HUDEP-2 (cell line): ENCODE measurements at regions not wholly inside any gene's neighbourhood (a gene's known extent, or its start where the extent isn't known, plus 50 kb on each side); places are given as distances from the start of the nearest gene placed in this dataset.
"Not testable (repeated sequence)": the region's sequence is repeated elsewhere in the genome, so short reads cannot be mapped to it uniquely, and the experiment has no call there.

ENCODE experiments used
- DNase-seq, 76 experiments: peaks; one replicate each; lab custom pipeline; 2025; ENCODE audit not compliant: unreplicated experiment in 76 of 76; lab: John Stamatoyannopoulos, UW

DNA sequence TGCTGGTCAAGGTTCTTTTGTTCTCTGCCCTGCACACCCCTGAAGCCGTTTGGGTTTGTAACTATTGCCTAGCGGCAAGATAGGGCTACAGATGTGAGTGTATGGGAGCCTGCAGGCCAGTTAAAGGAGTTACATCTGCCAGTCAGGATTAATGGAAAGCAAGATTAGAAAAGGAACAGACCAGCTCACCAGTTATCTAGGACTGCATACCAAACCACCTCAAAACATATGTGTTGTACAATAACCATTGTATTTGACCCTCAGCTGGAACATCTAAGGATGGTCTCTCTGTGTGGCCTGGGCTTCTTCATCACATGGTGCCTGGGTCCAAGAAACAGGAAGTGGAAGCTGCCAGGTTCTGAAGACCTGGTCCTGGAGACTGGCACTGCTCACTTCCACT lies 52.5 kb upstream of the FBXO28 start:
- DNase-seq: peak in 37 of 76 experiments; percentile 7 to 78 (median 38)

DNA sequence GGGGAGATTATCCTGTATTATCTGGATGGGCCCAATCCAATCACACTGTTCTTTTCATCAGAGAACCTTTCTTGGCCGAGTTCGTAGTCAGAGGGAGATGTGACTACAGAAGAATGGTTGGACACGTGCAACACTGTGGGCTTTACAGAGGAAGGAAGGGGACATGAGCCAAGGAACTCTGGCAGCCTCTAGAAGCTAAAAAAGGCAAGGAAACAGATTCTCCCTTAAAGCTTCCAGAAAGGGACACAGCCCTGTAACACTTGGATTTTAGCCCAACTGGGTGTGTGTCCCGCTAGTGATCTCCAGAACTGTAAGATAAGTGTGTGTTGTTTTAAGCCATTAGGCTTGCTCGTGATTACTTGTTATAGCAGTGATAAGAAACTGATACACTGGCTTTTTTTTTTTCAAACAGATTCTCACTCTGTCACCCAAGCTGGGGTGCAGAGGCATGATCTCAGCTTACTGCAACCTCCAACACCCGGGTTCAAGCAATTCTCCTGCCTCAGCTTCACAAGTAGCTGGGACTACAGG lies 53.9 kb upstream of the FBXO28 start:
- peak in 18 of 76 experiments; percentile 9 to 68 (median 32) for DNase-seq

DNA sequence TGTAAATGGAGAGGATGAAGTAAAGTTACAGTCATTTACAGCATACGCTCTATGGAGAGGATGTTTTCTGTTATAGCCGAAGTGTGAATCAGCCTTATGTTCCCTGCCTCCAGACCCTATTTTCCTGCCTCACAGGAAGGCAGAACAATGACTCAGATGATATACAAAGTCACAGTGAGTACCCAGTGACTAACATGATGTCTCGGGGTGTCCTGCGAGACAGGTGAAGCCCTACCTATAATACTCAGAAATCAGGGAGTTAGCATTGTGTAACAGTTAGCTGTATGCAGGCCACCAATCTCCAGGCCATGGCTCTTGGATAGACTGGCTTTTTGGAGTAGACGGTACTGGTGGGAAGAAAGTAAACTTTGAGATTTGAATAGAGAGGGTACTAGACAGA lies 55.6 kb upstream of the FBXO28 start:
- no peak for DNase-seq

- DNase-seq: no peak
Observed at GRCh38 chr1:224057461-224058199, 56.3 kb upstream of the FBXO28 start.

- no peak for DNase-seq
Observed at GRCh38 chr1:224054611-224055010, 59.3 kb upstream of the FBXO28 start.

GRCh38 chr1:224054012-224054411 lies 59.9 kb upstream of the FBXO28 start:
- no peak for DNase-seq

- DNase-seq: no peak
Observed at GRCh38 chr1:224053456-224053855, 60.5 kb upstream of the FBXO28 start.

- no peak for DNase-seq
Observed at GRCh38 chr1:224052772-224053171, 61.1 kb upstream of the FBXO28 start.

DNA sequence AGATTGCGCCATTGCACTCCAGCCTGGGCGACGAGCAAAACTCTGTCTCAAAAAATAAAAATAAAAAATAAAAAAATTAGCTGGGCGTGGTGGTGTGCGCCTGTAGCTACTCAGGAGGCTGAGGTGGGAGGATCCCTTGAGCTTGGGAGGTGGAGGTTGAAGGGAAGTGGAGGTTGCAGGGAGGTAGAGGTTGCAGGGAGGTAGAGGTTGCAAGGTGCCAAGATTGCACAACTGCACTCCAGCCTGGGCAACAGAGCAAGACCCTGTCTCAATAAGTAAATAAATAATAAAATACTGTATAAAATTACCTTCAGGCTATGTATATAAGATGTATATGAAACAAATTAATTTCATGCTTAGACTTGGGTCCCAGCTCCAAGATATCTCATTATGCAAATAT lies 62.1 kb upstream of the FBXO28 start:
- DNase-seq: not testable (repeated sequence)

- DNase-seq: no peak
Observed at GRCh38 chr1:224051086-224051406, 62.9 kb upstream of the FBXO28 start.

DNA sequence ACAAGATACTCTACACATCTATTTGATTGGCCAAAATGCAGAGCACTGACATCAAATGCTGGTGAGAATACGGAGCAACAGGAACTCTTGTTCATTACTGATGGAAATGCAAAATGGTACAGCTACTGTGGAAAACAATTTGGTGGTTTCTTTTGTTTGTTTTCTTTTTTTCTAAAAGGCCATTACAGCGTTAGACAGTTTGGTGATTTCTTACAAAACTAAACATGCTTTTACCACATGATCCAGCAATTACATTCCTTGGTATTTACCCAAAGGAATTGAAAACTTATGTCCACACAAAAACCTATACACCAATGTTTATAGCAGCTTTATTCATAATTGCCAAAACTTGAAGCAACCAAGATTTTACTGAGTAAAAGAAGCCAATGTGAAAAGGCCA lies 66.4 kb upstream of the FBXO28 start:
- no peak for DNase-seq

DNA sequence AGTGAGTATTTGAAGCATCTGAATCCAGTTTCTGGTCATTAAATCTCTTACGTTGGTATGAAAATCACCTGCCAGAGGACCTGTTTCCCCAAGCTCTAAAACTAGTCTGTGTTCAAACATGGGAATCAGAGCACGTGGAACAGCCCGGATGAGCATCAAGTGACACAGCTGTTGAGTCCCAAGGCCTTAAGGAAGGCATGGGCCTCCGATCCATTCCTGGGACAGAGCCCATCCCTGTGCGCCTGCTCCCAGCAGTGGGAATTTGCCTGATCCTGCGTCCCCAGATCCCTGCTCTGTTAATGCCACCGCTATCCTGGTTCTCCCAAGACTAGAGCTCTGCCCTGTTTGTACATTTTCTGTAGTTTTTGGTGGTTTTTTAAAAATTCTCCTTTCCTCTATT lies 68.4 kb upstream of the FBXO28 start:
- no peak for DNase-seq

GRCh38 chr1:224044420-224044819 lies 69.5 kb upstream of the FBXO28 start:
- no peak for DNase-seq

- DNase-seq: no peak
Observed at GRCh38 chr1:224042557-224043118, 71.3 kb upstream of the FBXO28 start.

GRCh38 chr1:224041032-224041431 lies 72.9 kb upstream of the FBXO28 start:
- no peak for DNase-seq

GRCh38 chr1:224040423-224040822 lies 73.5 kb upstream of the FBXO28 start:
- not testable (repeated sequence) for DNase-seq

DNA sequence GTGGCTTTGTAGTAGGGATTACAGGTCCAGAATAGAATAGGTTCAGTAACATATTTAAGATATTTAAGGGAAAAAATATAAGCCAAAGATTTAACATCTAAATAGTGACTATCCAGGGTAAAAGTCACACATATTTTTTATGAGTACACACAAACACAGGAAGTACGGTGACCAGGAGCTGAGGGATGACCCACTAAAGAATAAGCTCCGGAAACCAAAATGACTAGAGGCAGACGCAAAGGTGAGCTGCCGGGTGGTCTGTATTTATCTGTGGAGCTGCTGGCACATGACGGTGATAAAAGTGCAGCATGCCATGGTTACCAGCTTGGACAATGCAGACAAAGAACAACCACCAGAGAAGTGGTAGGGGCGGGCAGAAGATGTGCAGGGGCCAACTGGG lies 73.9 kb upstream of the FBXO28 start:
- not testable (repeated sequence) for DNase-seq

DNA sequence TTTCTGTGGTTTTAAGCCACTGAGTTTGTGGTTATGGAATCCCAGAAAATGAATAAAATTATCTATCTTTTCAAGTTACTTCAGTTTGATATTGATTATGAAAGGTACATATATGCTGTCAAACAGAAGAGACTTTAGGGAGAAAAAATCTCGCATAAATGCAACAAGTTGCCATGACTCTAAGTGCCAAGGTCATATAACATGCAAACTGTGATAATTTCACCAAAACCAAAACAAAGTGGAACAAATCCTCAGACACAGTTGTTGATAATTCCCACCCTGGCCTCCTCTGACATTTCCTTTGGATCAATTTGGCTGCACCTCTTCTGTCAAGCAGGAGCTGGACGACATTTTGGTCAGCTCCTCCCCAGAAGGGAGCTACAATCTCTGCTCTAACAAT lies 75.1 kb upstream of the FBXO28 start:
- DNase-seq: not testable (repeated sequence)

GRCh38 chr1:224037362-224037761 lies 76.5 kb upstream of the FBXO28 start:
- DNase-seq: not testable (repeated sequence)

- DNase-seq: not testable (repeated sequence)
Observed at GRCh38 chr1:224032608-224033276, 81.2 kb upstream of the FBXO28 start.

DNA sequence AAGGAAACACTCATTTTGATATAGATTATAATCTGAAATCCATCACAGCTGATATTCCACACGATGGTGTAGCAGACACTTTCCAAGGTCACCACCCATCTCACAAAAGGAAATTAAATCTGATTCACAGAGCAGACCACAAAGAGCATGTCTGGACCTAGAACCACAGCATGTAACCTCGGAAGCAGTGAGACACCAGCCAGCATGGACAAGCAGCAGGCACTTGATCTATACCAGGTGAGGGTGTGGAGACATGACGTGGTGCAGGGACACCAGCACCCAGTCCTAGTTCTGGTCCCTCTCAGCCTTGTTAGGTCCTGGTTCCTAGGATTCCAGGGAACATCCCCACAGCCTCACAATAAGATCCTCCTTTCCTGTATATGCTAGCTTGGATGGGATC lies 81.9 kb upstream of the FBXO28 start:
- DNase-seq: not testable (repeated sequence)

GRCh38 chr1:224030257-224030656 lies 83.7 kb upstream of the FBXO28 start:
- DNase-seq: not testable (repeated sequence)
